GM19467 (cell line): ENCODE measurements at regions not wholly inside any gene's neighbourhood (a gene's known extent, or its start where the extent isn't known, plus 50 kb on each side); places are given as distances from the start of the nearest gene placed in this dataset.
"Not testable (repeated sequence)": the region's sequence is repeated elsewhere in the genome, so short reads cannot be mapped to it uniquely, and the experiment has no call there.

Experiments used
- ATAC-seq: cut with Tn5 transposase; IDR thresholded peaks from one replicate; pipeline ENCODE4 v1.9.1; 2021; ENCODE audit warnings: mild to moderate bottlenecking, moderate library complexity; ENCODE audit not compliant: unreplicated experiment

- ATAC-seq, result no peak
Observed at GRCh38 chr6:5840734-5841390, 165.9 kb downstream of the NRN1 start.

GRCh38 chr6:5838656-5839396 lies 167.9 kb downstream of the NRN1 start:
- no peak for ATAC-seq

GRCh38 chr6:5837323-5837722 lies 169.4 kb downstream of the NRN1 start:
- no peak for ATAC-seq

- ATAC-seq, result not testable (repeated sequence)
Observed at GRCh38 chr6:5836597-5836996, 170.1 kb downstream of the NRN1 start.

GRCh38 chr6:5833120-5833519 lies 173.6 kb downstream of the NRN1 start:
- ATAC-seq, result no peak

DNA sequence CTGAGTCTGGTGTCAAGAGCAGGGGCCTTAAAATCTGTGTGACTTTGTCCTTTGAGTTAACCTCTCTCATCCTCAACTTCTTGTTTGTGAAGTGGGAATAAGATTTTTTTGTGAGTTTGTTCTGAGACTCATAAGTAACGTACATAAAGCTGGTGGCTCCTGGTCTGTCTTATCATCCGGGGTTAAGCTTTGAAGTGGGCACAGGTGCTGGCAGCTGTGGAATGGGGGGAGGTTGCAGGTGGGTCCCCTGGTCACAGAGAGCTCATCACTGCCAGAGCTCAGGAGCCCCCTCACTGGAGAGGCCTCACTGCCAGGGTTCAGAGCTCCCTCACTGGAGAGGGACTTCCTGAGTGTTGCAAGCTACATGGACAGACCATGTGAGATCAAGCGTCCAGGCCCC lies 174.1 kb downstream of the NRN1 start:
- ATAC-seq, result no peak

GRCh38 chr6:5831219-5831862 lies 175.4 kb downstream of the NRN1 start:
- peak; percentile 50 for ATAC-seq

DNA sequence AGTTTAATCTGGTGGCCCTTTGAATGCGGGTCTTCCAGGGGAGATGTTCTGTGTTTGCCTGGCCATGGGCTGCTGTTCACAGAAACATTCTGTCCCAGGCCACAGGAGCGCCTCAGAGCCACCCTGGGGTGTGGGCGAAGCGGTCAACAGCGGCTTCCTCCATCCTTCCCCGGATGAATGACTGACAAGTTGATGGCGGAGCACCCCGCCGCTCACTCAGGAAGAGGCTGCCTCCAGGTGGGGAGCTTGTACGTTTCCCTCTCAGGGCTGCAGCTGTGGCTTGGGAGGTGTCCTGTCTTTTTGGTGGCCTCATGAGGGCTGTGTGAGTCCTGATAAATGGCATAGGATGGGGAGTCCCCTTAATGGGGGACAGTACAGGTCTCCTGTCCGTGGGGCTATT lies 178.4 kb downstream of the NRN1 start:
- no peak for ATAC-seq

DNA sequence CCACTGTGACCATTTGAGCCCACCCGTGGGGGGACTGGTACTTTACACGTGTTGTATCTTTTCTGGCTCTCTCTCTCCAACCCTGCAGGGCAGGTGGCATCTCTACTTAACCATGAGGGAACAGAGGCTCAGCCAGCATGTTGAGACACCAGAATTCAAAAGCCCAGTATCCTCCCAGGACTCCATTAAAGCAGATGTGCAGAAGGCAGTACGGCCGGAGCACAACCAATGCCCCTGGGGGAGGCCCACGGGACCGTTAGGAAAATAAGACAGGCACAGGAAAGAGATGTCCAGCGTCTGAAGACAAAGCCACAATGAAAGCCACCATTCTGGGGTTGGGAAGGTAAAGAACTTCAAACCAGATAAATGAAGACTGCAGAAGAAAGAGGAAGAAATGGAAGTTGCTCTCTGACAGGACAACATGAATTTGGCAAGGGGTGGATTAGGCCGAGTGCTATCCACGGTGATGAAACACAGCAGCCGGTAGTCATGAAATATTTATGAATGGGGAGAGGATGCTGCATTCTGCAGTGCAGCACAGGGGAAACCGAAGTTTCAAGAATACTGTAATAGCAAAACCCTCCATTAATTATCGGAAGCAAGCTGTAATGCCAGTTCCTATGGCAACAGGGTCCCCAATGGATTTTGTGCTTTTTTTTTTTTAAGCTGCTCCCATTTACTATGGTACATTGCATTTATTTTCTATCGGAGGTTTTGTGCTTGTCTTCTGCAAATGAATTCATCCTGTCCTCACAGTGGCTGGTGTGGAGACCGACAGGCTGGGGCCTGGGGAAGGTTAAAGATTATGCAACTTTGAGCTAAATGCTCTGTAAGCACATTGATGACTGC lies 179.4 kb downstream of the NRN1 start:
- no peak for ATAC-seq

DNA sequence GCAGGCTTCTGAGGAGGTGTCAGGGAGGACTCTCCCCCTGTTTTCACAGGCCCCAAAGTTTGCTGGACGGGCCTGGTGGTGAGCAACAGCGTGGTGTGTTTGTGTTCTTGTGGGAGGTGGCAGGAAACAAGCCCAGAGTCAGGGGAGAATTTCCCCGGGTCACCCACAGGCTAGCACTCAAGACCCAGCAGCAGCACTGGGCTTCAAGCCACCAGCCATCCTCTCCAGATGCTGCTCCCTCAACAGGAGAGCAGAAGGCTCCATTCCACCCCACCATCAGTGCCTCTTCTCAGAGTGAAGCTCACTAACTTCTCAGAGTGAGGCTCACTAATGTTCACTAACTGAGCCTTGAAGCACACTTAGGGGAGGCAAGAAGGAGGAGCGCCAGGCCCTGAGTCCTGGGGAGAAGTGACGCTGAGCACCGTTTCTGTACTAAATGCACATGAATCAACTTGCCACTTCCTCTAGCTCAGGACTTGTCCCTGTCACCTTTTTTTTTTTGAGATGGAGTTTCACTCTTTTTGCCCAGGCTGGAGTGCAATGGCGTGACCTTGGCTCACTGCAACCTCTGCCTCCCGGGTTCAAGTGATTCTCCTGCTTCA lies 182.2 kb downstream of the NRN1 start:
- not testable (repeated sequence) for ATAC-seq
